ENCODE measurements at regions not wholly inside any gene's neighbourhood (a gene's known extent, or its start where the extent isn't known, plus 50 kb on each side); places are given as distances from the start of the nearest gene placed in this dataset.
A peak's percentile ranks its signal among the peaks of the same experiment; 100 is the strongest.

DNA sequence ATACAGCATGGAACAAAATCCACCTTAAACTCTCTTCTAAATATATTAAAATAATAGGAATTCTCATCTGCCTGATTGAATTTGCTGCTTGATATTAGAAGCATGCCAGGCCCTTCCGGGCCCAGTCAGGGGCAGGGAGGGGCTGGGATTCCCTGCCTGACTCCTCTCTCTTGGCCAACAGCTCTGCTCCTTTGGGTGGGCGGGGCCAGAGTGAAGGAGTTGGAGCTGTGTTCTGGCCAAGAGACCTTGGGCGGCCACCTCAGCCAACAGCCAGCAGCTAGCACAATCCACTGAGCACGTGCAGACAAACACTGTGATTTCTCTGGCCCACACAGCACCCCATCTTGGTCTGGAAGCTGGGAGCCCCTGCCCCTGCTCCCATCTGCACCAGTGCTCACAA lies 140.3 kb downstream of the PJA1 start:
- DNase-seq (ENCODE audit: low read depth): peak; percentile 51
- no peak overlapping the region for H3K4me3 ChIP-seq (ENCODE audit: low read depth, low read length)
- TF ChIP-seq, protein P1, sequence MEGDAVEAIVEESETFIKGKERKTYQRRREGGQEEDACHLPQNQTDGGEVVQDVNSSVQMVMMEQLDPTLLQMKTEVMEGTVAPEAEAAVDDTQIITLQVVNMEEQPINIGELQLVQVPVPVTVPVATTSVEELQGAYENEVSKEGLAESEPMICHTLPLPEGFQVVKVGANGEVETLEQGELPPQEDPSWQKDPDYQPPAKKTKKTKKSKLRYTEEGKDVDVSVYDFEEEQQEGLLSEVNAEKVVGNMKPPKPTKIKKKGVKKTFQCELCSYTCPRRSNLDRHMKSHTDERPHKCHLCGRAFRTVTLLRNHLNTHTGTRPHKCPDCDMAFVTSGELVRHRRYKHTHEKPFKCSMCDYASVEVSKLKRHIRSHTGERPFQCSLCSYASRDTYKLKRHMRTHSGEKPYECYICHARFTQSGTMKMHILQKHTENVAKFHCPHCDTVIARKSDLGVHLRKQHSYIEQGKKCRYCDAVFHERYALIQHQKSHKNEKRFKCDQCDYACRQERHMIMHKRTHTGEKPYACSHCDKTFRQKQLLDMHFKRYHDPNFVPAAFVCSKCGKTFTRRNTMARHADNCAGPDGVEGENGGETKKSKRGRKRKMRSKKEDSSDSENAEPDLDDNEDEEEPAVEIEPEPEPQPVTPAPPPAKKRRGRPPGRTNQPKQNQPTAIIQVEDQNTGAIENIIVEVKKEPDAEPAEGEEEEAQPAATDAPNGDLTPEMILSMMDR (IDR thresholded peaks at IDR 0.05; ENCODE audit: insufficient read depth, low read depth, low read length): no peak

DNA sequence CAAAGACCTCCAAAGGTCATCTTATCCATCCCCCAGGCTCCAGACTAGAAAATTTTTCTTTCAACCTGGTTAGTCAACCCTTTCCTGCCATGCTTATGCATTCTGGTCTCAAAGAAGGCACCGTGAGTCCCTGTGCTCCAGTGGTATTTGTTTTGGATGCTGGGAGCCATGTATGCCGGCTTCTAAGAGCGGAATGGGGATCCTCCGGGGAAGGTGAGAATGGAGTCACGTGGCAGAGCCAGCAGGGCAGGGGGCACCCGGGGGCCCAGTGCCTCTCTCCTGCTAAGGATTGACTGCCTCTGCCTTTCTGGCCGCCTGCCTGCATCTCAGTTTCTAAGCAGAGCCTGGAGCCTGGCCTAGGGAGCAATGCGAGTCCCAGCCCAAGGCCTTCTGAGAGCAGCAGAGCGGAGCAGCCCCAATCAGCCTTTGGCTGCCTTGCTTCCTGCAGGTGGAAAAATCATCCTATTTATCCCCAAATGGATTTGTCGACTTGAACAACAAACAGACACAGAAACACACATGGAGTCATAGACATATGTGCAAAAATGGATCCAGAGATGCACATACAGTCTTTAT lies 141.0 kb downstream of the PJA1 start:
- no peak for DNase-seq (ENCODE audit: low read depth)
- H3K4me3 ChIP-seq (ENCODE audit: low read depth, low read length): no peak overlapping the region
- TF ChIP-seq, protein P1 (IDR thresholded peaks at IDR 0.05; ENCODE audit: insufficient read depth, low read depth, low read length): no peak

DNA sequence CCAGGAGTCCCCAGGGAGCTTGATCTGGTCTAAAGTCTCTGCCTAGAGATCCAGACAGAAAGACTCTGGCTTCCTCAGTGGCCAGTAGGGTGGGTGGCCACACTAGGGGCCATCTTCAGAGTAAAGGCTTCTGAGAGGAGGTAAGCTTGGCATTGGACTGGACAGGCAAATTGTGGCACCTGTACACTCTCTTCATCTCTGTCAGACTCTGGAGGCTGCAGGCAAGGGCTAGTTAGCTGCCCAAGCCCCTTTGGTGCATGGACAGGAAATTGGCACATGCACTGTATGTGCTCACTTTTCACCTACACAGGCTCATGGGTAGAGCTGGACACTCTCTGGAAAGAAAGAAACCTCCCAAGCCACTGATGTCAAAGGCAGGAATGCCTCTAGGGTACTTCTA lies 142.8 kb downstream of the PJA1 start:
- no peak for DNase-seq (ENCODE audit: low read depth)
- TF ChIP-seq, protein P1 (IDR thresholded peaks at IDR 0.05; ENCODE audit: insufficient read depth, low read depth, low read length): no peak
- H3K4me3 ChIP-seq (ENCODE audit: low read depth, low read length): no peak overlapping the region

DNA sequence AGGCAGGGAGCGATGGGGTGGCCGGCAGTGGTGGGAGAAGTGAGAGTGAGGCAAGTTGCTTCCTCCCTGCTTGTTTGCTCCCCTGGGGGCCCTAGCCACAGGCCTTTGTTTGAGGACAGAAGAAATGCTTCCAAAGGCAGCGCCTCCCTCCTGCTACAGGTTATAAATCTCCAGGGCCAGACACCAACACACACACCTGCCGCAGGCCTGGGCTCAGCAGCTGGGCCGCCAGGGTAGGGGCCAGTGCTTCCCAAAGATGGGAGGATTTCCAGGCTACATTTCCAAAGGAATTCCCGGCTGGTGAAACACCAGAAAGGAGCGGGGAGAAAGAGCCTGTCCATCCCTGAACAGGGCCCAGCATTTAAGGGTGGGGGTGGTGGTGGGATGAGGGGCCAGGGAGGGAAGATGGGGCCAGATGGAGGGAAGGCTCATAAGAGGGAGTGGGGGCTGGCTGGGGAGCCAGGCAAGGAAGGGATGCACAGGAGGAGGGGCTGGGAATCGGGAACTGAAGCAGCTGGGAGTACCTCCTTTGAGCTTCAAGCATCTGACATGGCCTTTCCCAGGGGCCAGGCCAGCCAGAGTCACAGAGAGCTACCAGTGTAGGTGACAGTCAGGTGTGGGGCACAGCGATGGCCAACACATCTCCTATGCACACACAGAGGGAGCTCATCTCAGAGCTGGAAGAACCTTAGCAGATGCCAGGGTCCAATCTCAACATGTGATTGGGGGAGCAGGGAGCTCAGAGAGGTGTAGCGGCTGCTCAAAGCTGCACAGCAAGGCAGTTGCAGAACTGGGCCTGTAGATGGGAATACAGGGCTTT lies 143.9 kb downstream of the PJA1 start:
- TF ChIP-seq, protein P1 (IDR thresholded peaks at IDR 0.05; ENCODE audit: insufficient read depth, low read depth, low read length): no peak
- no peak for DNase-seq (ENCODE audit: low read depth)
- H3K4me3 ChIP-seq (ENCODE audit: low read depth, low read length): no peak overlapping the region

DNA sequence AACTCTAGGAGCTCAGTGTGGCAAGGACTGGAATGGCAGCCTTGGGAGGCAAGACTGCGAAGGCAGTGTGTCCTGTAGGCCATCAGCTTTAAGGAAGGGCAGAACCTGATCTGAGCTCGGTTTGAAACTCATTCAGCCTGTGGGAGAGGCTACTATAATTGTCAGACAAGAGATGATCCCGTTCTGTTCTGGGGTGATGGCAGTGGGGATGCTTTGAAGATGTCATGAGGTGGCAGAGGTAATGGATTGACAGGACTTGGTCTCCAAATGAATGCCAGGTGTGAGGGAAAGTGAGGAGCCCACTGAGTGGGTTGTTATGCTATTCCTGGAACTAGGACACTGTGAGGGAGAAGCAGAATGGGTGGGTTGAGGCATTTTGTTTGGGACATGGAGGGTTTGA lies 144.9 kb downstream of the PJA1 start:
- TF ChIP-seq, protein P1 (IDR thresholded peaks at IDR 0.05; ENCODE audit: insufficient read depth, low read depth, low read length): no peak
- no peak for DNase-seq (ENCODE audit: low read depth)
- H3K4me3 ChIP-seq (ENCODE audit: low read depth, low read length): no peak overlapping the region

DNA sequence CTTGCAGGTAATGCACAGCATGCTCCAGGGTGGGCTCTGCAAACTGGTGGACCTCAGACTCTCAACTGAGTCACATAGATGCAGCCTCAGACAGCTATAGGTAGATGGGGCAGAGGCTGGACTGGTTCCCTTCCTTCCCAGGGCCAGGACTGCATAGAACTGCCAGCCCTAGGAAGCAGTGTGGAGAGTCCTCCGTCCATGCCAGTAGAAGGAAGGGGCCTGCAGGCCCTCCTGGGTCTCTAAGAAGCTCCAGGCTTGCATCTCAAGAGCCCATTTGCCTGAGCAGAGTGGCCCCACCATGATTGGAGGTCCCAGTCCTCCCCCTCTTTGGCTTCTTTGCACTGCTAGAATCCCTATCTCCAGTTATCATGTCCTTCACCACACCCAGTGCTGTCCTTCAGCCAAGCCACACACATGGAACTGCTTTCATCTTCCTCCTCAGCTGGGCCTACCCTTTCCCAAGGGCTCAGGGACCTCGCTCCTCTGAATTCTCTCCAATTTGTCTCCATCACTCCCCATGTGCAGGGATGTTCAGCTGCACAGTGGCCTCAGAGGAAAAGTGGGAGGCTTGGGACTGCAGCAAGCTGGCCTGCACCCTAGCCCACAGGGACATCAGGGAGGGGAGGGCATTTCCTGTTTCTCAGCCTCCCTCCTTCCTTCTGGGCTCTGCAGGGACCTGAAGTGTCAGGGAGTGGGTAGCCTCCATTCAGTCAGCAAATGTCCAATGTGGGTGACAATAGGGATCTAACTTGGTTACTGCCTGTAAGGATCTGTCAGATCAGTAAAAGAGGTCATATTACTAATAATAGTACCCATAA lies 146.0 kb downstream of the PJA1 start:
- no peak for DNase-seq (ENCODE audit: low read depth)
- no peak overlapping the region for H3K4me3 ChIP-seq (ENCODE audit: low read depth, low read length)
- TF ChIP-seq, protein P1 (IDR thresholded peaks at IDR 0.05; ENCODE audit: insufficient read depth, low read depth, low read length): no peak

Data from fibroblast of villous mesenchyme (primary cell).